AG10803 (cell line): ENCODE measurements at regions not wholly inside any gene's neighbourhood (a gene's known extent, or its start where the extent isn't known, plus 50 kb on each side); places are given as distances from the start of the nearest gene placed in this dataset.
A peak's percentile ranks its signal among the peaks of the same experiment; 100 is the strongest.

Experiments
- DNase-seq: peaks from one replicate; pipeline ENCODE4 v3.0.0; 2010; ENCODE audit warnings: low read depth
- H3K4me3 ChIP-seq: 2 replicates; pipeline ENCODE4 v1.5.1; 2011; ENCODE audit warnings: mild to moderate bottlenecking, low read length, control low read depth
- CTCF ChIP-seq: conservative IDR thresholded peaks from 2 replicates; pipeline ENCODE4 v1.5.1; 2011; ENCODE audit warnings: mild to moderate bottlenecking, low read length, control low read depth, inconsistent platforms

GRCh38 chr3:18144571-18144970 lies 280.6 kb downstream of the SATB1 start:
- no peak for DNase-seq
- H3K4me3 ChIP-seq, result no peak overlapping the region
- no peak for TF ChIP-seq CTCF

- no peak for DNase-seq
- no peak for TF ChIP-seq CTCF
- no peak overlapping the region for H3K4me3 ChIP-seq
Measured at GRCh38 chr3:18143258-18143780, 281.8 kb downstream of the SATB1 start.

GRCh38 chr3:18137958-18138357 lies 287.2 kb downstream of the SATB1 start:
- H3K4me3 ChIP-seq, result no peak overlapping the region
- no peak for DNase-seq
- TF ChIP-seq CTCF, result no peak

GRCh38 chr3:18135060-18135814 lies 289.9 kb downstream of the SATB1 start:
- H3K4me3 ChIP-seq, result no peak overlapping the region
- no peak for TF ChIP-seq CTCF
- DNase-seq, result no peak

GRCh38 chr3:18134386-18135059 lies 290.6 kb downstream of the SATB1 start:
- no peak overlapping the region for H3K4me3 ChIP-seq
- DNase-seq, result peak; percentile 57
- no peak for TF ChIP-seq CTCF

- no peak for TF ChIP-seq CTCF
- no peak for DNase-seq
- H3K4me3 ChIP-seq, result no peak overlapping the region
Measured at GRCh38 chr3:18132991-18133390, 292.1 kb downstream of the SATB1 start.
